Activated T-cell treated with anti-CD3 and anti-CD28 coated beads, Interleukin-2, amount 50 U/mL, for 1 hour (primary cell): ENCODE measurements at regions not wholly inside any gene's neighbourhood (a gene's known extent, or its start where the extent isn't known, plus 50 kb on each side); places are given as distances from the start of the nearest gene placed in this dataset.
A peak's percentile ranks its signal among the peaks of the same experiment; 100 is the strongest.

Experiments used
- DNase-seq: peaks from one replicate; pipeline ENCODE4 v3.0.0-alpha.2; 2020

DNA sequence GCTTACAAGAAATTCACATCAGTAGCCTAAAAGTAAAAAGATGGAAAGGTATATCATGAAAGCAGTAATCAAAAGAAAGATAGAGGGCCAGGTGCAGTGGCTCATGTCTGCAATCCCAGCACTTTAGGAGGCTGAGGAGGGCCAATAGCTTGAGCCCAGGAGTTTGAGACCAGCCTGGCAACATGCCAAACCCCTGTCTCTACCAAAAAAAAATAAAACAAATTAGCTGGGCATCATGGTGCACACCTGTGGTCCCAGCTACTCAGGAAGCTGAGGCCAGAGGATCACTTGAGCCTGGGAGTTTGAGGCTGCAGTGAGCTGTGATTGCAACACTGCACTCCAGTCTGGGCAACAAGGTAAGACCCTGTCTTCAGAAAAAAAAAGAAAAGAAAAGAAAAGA is 55.5 kb downstream of the GSPT2 start:
- DNase-seq = no peak

DNA sequence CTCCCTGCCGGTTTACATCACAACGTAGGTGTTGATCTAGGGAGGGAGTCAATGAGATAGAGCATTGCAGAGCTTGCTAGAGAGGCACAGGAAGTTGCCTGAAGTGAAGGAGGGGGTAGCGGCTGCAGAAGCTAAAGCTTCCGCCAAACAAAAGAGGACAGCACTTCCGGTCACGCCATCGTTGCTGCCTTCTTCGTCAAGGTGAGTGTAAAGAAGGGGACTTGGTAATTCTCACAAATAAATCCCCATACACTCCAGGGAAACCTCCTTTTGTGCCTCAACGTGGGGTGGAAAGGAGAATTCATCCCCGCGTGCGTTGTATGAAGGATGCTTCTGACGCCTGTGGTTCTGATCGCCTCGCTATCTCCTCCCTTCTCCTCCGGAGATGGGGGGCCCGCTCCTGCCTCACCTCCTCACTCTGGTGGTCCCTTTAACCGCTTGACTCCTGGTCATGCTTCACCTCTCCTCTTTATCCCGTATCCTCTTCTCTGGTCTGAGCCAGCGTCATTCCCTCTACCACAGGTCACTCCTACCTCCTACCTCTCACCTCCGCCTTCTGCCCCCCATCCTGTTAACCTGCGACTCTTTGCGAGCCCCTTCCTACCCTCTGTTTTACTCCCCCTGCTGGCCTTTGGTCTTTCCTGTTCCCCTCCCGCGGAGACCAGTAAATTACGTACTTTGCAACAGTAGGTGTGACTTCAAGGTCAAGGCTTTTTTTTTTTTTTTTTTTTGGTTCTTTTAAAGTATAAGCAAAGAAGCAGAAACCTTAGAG is 59.9 kb downstream of the GSPT2 start:
- peak; percentile 53 for DNase-seq

DNA sequence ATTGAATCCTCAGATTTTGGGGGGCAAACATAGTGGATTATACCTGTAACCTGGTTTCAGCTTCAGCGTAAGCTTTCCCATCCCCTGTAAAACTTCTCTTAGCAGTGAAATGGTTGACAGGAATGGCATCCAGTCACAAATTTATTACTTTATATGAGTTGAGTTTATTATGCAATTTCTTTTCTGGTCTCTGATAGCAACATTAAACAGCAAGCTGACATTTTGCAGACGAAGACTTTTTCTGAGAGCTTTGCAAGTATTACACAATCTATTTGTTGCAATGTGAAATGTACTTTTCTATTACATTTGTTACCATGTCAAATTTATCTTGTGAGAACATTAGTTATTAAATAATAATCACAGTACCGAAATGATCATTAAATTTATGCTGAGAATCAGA is 60.6 kb downstream of the GSPT2 start:
- no peak for DNase-seq

DNA sequence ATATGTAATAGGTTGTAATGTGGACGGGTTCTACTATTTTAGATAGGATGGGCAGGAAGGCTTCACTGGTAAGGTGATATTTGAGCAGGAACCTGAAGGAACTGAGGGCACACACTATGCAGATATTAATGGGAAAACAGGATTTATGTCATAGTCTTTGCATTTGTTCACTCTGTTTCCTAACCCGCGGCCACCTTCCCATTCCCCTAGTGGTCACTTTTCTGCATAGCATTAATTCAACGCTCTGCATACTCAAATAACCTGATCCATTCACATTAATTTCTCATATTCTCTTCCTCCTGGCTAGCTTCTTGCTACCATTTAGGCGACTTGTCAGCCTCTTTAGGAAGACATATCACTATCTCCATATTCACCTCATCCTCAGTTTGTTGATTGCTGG is 61.5 kb downstream of the GSPT2 start:
- no peak for DNase-seq

DNA sequence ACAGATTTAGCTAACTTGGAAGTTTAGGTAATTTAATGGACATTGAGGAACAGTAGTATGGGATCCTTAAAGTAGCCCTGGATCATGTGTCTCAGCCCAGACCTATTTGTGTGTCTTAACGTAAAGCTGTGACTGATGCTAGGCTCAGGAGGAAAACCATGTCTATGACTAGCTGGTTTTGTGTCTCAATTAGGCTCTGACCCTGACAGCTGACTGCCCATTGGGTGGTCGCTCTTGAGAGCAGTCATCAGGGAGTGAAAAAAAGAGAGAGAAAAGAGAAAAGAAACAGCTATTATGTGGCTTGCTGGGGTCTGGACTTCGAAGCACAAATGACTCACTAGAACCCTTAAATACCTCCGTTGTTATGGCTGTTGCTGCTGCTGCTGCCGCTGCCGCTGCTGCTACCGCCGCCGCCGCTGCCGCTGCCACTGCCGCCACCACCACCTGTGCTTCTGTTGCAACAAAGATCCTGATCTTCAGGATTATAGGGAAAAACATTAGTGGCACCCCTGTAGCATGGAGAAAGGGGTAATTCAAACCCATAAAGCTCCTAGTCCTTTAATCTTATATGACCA is 70.7 kb downstream of the GSPT2 start:
- DNase-seq = no peak

DNA sequence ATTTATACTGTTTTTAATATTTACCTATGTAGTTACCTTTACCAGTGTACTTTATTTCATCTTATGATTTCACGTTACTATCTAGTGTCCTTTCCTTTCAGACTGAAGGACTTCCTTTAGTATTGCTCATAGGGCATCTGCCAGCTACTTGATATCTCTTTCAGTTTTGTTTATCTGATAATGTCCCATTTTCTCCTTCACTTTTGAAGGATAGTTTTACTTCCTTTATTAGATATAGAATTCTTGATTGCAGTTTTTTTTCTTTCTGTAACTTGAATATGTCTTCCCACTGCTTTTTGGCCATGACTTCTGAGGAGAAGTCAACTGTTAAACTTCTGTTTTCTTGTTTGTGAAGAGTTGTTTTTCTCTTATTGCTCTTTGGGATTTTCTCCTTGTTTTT is 69.4 kb upstream of the MAGED1 start:
- DNase-seq = no peak

DNA sequence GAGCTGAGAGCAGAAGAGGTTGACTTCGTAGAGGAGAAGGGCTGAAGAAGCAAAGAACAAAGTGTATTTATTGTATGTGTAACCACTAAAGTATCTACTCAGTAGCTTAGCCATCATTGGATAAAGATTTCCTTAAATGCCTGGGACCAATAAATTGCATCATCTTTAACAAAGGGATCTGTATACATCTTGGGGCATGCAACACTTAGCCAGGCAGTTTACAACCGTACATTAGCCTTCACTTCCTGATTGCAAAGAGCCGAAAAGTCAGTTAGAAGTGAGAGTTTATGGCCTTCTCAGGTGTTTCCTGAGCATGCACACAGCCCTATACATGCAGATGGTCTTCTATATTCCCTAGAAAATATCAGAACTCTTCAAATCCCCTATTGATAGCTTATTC is 68.0 kb upstream of the MAGED1 start:
- no peak for DNase-seq

DNA sequence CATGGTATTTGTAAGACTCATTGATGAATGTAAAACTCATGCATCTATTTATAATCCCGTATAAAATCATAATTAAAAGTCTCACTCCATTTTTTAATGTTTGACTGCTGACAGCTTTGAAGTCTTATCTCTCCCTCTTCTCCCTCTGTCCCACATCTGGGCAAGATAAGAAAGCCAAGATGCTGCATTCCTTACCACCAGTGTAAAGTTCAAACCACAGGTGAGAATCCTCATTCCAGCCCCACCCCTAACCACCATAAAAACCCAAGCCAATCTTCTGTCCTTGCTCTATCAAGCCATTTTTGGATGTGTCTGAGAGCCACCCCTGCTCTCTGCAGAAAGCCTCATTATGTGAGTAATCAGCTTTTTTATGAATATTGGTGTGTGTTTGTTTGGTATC is 59.3 kb upstream of the MAGED1 start:
- DNase-seq = no peak

DNA sequence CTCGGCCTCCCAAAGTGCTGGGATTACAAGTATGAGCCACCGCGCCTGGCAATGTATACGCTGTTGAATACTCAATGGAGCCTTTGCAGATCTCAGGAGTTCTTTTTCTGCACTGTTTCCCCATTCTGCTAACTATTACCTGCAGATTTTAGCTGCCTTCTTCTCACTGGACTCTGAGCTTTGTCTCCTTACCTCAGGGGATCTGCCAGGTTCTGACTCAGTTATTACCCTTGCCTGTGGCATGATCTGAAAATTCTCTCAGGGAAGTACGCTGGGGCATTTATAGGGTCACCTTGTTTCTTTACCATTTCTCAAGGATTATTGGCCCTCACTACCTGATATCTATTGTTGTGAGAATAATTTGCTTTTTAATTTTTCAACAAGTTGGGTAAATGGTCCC is 56.6 kb upstream of the MAGED1 start:
- DNase-seq = no peak

DNA sequence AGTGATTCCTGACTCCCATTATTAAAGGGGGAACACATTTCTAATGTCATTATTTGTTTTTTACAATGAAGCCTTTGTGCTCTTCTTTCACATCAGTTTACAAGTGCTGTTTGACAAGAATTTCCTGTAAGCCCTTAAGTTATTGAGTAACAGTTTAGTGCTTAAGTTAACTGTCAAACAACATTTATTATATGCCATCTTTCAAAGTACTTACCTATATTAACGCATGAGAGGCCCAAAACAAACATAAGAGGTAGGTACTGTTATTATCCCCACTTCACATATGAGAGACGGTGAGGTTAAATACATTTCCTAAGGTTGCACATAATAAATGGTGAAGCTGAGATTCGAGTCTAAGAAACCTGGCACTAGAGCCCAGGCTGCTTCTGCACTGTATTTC is 56.0 kb upstream of the MAGED1 start:
- DNase-seq = no peak

DNA sequence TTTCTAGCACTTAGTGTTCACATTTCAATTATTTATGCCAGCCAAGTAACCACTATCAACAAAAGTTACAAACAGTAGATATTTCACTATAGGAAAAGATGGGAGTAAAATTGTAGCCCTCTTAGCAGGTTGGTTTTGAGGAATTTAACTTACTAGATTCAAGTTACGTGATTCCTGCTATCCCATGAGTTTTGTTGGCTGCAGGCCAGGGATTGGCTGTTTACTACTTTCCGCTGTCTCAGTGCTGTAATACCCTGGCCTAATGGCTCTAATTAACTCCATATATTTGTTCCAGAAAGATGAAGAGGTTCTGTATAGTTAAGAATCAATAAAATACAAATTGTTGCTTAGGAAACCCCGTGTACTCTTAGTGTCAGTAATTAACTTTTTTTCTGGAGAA is 55.5 kb upstream of the MAGED1 start:
- no peak for DNase-seq
